B cell (primary cell): ENCODE measurements at regions not wholly inside any gene's neighbourhood (a gene's known extent, or its start where the extent isn't known, plus 50 kb on each side); places are given as distances from the start of the nearest gene placed in this dataset.

Experiments used
- ATAC-seq: fragments of 200-7000 bp; cut with Tn5 transposase; one replicate; pipeline ENCODE4 v1.10.0; 2021; ENCODE audit warnings: low read depth, mild to moderate bottlenecking, moderate number of reproducible peaks, moderate library complexity
- CTCF ChIA-PET: fragments of 350-600 bp; sonication (Branson Sonifier 250); formaldehyde crosslinking; loops from one replicate; lab custom pipeline; 2021; ENCODE audit warnings: antibody characterized with exemption, inconsistent platforms; lab: Charles Lee
- POLR2A ChIA-PET: fragments of 350-600 bp; sonication (Branson Sonifier 250); formaldehyde crosslinking; loops from one replicate; lab custom pipeline; 2021; ENCODE audit warnings: antibody characterized with exemption; lab: Charles Lee
- DNase-seq: peaks from one replicate; pipeline ENCODE4 v3.0.0; 2013
- H2AFZ ChIP-seq: 2 replicates; pipeline ENCODE4 v1.6.1; 2012; ENCODE audit warnings: mild to moderate bottlenecking, low read depth, low read length; ENCODE audit not compliant: insufficient read depth, poor library complexity, severe bottlenecking
- H3K27ac ChIP-seq, 2 donors: 1 replicate in 1 of 2; 2 replicates in 1 of 2; pipeline ENCODE4 v1.5.1; 2012 to 2013; ENCODE audit warnings: low read length in 2 of 2, mild to moderate bottlenecking in 2 of 2, moderate library complexity in 1 of 2
- H3K27me3 ChIP-seq, 4 experiments: fragments of 200-600 bp in 1 of 4; sonication (generic) in 1 of 4; replicated peaks in 1 of 4; 1 replicate in 2 of 4; 2 replicates in 2 of 4; pipeline versions ENCODE4 v1.6.1 to v1.7.0; 2013 to 2016; ENCODE audit warnings: low read length in 3 of 4, mild to moderate bottlenecking in 2 of 4, mixed read lengths in 1 of 4, moderate library complexity in 1 of 4; ENCODE audit not compliant: insufficient read depth in 4 of 4, control insufficient read depth in 3 of 4; ENCODE audit errors: control extremely low read depth in 1 of 4
- H3K36me3 ChIP-seq, 2 experiments: replicated peaks in 1 of 2; 1 replicate in 1 of 2; 2 replicates in 1 of 2; pipeline versions ENCODE4 v1.6.1 to v1.7.1; 2013; ENCODE audit warnings: low read length in 1 of 2; ENCODE audit not compliant: insufficient read depth in 2 of 2, control insufficient read depth in 1 of 2; ENCODE audit errors: control extremely low read depth in 1 of 2, extremely low read depth in 1 of 2
- H3K4me1 ChIP-seq, 2 donors: fragments of 200-600 bp in 1 of 2; sonication (generic) in 1 of 2; 1 replicate in 1 of 2; 2 replicates in 1 of 2; pipeline versions ENCODE4 v1.5.1 to v1.6.1; 2013 to 2017; ENCODE audit warnings: low read length in 2 of 2; ENCODE audit not compliant: control insufficient read depth in 2 of 2, insufficient read depth in 2 of 2
- H3K4me2 ChIP-seq: replicated peaks from 2 replicates; pipeline ENCODE3; 2012; ENCODE audit warnings: mild to moderate bottlenecking, low read depth, low read length; ENCODE audit not compliant: poor library complexity, severe bottlenecking
- H3K4me3 ChIP-seq, 5 experiments: fragments of 200-600 bp in 1 of 5; sonication (generic) in 1 of 5; 1 replicate in 3 of 5; 2 replicates in 2 of 5; pipeline versions ENCODE4 v1.5.1 to v1.7.0; 2011 to 2016; ENCODE audit warnings: low read length in 4 of 5, mild to moderate bottlenecking in 4 of 5, low read depth in 2 of 5, control low read depth in 1 of 5, moderate library complexity in 1 of 5; ENCODE audit not compliant: insufficient read depth in 1 of 5; ENCODE audit errors: control extremely low read depth in 1 of 5, extremely low read depth in 1 of 5
- H3K79me2 ChIP-seq: fragments of 200-600 bp; sonication (generic); one replicate; pipeline ENCODE4 v1.6.0; 2016; ENCODE audit warnings: low read length; ENCODE audit not compliant: control insufficient read depth, insufficient read depth
- H3K9ac ChIP-seq: fragments of 200-600 bp; sonication (generic); 2 replicates; pipeline ENCODE4 v1.6.1; 2017; ENCODE audit warnings: mild to moderate bottlenecking, low read length, moderate library complexity
- H3K9me3 ChIP-seq, 3 donors: one replicate each; pipeline versions ENCODE4 v1.6.1 to v1.7.1; 2013; ENCODE audit warnings: low read length in 2 of 3; ENCODE audit not compliant: control insufficient read depth in 2 of 3, insufficient read depth in 1 of 3; ENCODE audit errors: control extremely low read depth in 1 of 3
- H4K20me1 ChIP-seq: 2 replicates; pipeline ENCODE4 v1.6.0; 2012; ENCODE audit warnings: mild to moderate bottlenecking, low read length; ENCODE audit not compliant: insufficient read depth, control insufficient read depth, poor library complexity, severe bottlenecking
- H3K27ac Mint-ChIP-seq: one replicate; pipeline ENCODE4 v1.8.0; 2021; ENCODE audit warnings: mixed read lengths
- H3K27me3 Mint-ChIP-seq: one replicate; pipeline ENCODE4 v1.8.0; 2021; ENCODE audit warnings: mixed read lengths
- H3K4me1 Mint-ChIP-seq: one replicate; pipeline ENCODE4 v1.8.0; 2021; ENCODE audit warnings: mixed read lengths
- H3K4me3 Mint-ChIP-seq: one replicate; pipeline ENCODE4 v1.8.0; 2021; ENCODE audit warnings: mixed read lengths
- H3K9me3 Mint-ChIP-seq: one replicate; pipeline ENCODE4 v1.8.0; 2022; ENCODE audit warnings: mixed read lengths; ENCODE audit not compliant: insufficient read depth
- EZH2 ChIP-seq: IDR thresholded peaks from 2 replicates; pipeline ENCODE4 v1.6.1; 2012; ENCODE audit warnings: borderline replicate concordance, low read depth, mild to moderate bottlenecking, moderate library complexity, low read length; ENCODE audit not compliant: insufficient read depth, poor library complexity, severe bottlenecking
- WGBS: methylation state at CpG from one replicate; pipeline ENCODE4 v1.1.5; 2013; ENCODE audit warnings: missing lambda C conversion rate; ENCODE audit not compliant: insufficient coverage; 5-methylcytosine and 5-hydroxymethylcytosine counted together
- intact Hi-C: fragments of 100-400 bp; cut with micrococcal nuclease; formaldehyde crosslinking; loops from one replicate; pipeline ENCODE4 v1.10.0; 2022
- TF ChIP-seq, protein P1 (sequence below): fragments of 200-600 bp; IDR thresholded peaks from one replicate; pipeline ENCODE4 v1.8.0; 2022; ENCODE audit warnings: antibody characterized with exemption, mild to moderate bottlenecking

DNA sequence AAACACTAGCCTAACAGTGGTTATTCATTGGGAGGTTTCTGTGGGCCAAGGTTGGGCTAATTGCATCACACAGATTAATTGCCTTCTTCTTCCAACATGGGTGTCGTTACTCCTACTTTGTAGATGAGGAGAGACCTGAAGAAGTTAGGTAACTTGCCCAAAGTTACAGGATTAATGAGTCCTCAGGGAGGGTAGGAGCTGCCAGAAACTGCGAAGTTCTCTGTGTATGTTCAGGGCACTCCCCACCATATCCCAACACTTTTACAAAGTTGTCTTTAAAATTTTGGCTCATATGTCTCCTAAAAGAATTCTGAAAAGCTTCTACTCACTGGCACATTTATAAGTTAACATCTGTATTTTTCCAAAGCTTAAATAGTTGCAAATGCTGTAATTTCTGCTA lies 323.5 kb upstream of the HSF2 start:
- H3K9me3 ChIP-seq, result peaks cover 0 to 4% (median 0%) of the 10 kb centered on the region in 3 donors
- ChIA-PET CTCF (no interaction called here), POLR2A (no interaction called here)
- no peaks in the 10 kb centered on the region for H3K36me3 ChIP-seq
- H3K27ac ChIP-seq, result no peak overlapping the region
- no peak overlapping the region for H3K27ac Mint-ChIP-seq
- no peak overlapping the region for H3K9ac ChIP-seq
- no peaks in the 10 kb centered on the region for H3K27me3 Mint-ChIP-seq
- H3K9me3 Mint-ChIP-seq, result no peaks in the 10 kb centered on the region
- intact Hi-C loops, result no loop called here
- no peak overlapping the region for H3K4me2 ChIP-seq
- no peak overlapping the region for H3K4me3 Mint-ChIP-seq
- H3K4me1 ChIP-seq, result no peaks in the 10 kb centered on the region
- no peak overlapping the region for H3K4me3 ChIP-seq
- H4K20me1 ChIP-seq, result no peaks in the 10 kb centered on the region
- no peak overlapping the region for H2AFZ ChIP-seq
- TF ChIP-seq EZH2, result no peak
- TF ChIP-seq, protein P1, sequence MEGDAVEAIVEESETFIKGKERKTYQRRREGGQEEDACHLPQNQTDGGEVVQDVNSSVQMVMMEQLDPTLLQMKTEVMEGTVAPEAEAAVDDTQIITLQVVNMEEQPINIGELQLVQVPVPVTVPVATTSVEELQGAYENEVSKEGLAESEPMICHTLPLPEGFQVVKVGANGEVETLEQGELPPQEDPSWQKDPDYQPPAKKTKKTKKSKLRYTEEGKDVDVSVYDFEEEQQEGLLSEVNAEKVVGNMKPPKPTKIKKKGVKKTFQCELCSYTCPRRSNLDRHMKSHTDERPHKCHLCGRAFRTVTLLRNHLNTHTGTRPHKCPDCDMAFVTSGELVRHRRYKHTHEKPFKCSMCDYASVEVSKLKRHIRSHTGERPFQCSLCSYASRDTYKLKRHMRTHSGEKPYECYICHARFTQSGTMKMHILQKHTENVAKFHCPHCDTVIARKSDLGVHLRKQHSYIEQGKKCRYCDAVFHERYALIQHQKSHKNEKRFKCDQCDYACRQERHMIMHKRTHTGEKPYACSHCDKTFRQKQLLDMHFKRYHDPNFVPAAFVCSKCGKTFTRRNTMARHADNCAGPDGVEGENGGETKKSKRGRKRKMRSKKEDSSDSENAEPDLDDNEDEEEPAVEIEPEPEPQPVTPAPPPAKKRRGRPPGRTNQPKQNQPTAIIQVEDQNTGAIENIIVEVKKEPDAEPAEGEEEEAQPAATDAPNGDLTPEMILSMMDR, result no peak
- no peaks in the 10 kb centered on the region for H3K27me3 ChIP-seq
- no CpG with 5 or more reads among the region's 2 CpGs for WGBS
- no peaks in the 10 kb centered on the region for H3K79me2 ChIP-seq
- no peak for DNase-seq
- no peaks in the 10 kb centered on the region for H3K4me1 Mint-ChIP-seq
- ATAC-seq, result no peak

DNA sequence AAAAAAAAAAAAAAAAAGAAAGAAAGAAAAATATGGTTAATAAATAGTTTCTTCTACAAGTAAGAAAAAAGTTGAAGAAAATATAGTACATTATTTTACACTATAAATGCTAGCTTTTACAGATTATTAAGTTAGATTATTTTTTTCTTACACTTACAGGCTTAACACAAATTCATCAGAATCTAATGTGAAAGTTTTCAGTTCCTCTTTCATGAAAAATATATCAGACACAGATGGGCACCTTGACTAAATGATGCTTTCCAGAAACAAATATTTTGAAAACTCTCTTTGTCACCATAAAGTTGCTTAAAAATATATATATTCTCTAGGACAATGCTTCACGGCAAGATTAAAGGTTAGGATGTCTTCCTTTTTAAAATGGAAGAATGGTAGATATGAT lies 321.8 kb upstream of the HSF2 start:
- Histone ChIP-seq H3K9me3 (peaks cover 0 to 8% (median 0%) of the 10 kb centered on the region in 3 donors), H3K27me3 (no peaks in the 10 kb centered on the region), H3K9ac (no peak overlapping the region), H3K79me2 (no peaks in the 10 kb centered on the region), H3K4me2 (no peak overlapping the region), H3K4me3 (no peak overlapping the region), H4K20me1 (no peaks in the 10 kb centered on the region), H2AFZ (no peak overlapping the region), H3K4me1 (no peaks in the 10 kb centered on the region), H3K36me3 (no peaks in the 10 kb centered on the region), H3K27ac (no peak overlapping the region)
- DNase-seq, result no peak
- Mint-ChIP-seq H3K9me3 (no peaks in the 10 kb centered on the region), H3K27ac (no peak overlapping the region), H3K4me1 (no peaks in the 10 kb centered on the region), H3K4me3 (no peak overlapping the region), H3K27me3 (no peaks in the 10 kb centered on the region)
- POLR2A ChIA-PET, result no interaction called here
- ATAC-seq, result no peak
- no CpG with 5 or more reads among the region's 1 CpG for WGBS
- CTCF ChIA-PET, result no interaction called here
- intact Hi-C loops, result no loop called here
- TF ChIP-seq, protein P1, result no peak
- no peak for TF ChIP-seq EZH2
